DOHH2 (cell line): ENCODE measurements at regions not wholly inside any gene's neighbourhood (a gene's known extent, or its start where the extent isn't known, plus 50 kb on each side); places are given as distances from the start of the nearest gene placed in this dataset.

Experiments
- CTCF ChIP-seq: fragments of 200-600 bp; sonication (generic); IDR thresholded peaks from one replicate; pipeline ENCODE4 v1.5.1; 2014; ENCODE audit warnings: antibody characterized with exemption, mild to moderate bottlenecking, low read depth, low read length; ENCODE audit not compliant: poor library complexity, severe bottlenecking
- EZH2phosphoT487 ChIP-seq: fragments of 200-600 bp; sonication (generic); IDR thresholded peaks from 2 replicates; pipeline ENCODE4 v1.6.1; 2017; ENCODE audit warnings: borderline replicate concordance, mild to moderate bottlenecking, antibody characterized with exemption, low read length, moderate library complexity, mixed read lengths

GRCh38 chr9:24657387-24657786 lies 111.7 kb upstream of the IZUMO3 start:
- TF ChIP-seq CTCF (no peak), EZH2phosphoT487 (no peak)
